Mesodermal cell (in vitro differentiated cells): ENCODE measurements at regions not wholly inside any gene's neighbourhood (a gene's known extent, or its start where the extent isn't known, plus 50 kb on each side); places are given as distances from the start of the nearest gene placed in this dataset.
"Not testable (repeated sequence)": the region's sequence is repeated elsewhere in the genome, so short reads cannot be mapped to it uniquely, and the experiment has no call there.

ENCODE experiments used
- H3K27ac ChIP-seq: 2 replicates; pipeline ENCODE4 v1.7.0; 2013; ENCODE audit warnings: mild to moderate bottlenecking, low read depth, low read length, moderate library complexity; ENCODE audit not compliant: severe bottlenecking
- H3K36me3 ChIP-seq: 2 replicates; pipeline ENCODE4 v1.7.1; 2013; ENCODE audit warnings: mild to moderate bottlenecking, low read length, moderate library complexity; ENCODE audit not compliant: control insufficient read depth, insufficient read depth
- H3K4me1 ChIP-seq: one replicate; pipeline ENCODE4 v1.7.1; 2013; ENCODE audit warnings: mild to moderate bottlenecking, low read length; ENCODE audit not compliant: insufficient read depth, control insufficient read depth, poor library complexity, severe bottlenecking
- H3K4me3 ChIP-seq: 2 replicates; pipeline ENCODE4 v1.7.0; 2013; ENCODE audit warnings: low read length, control low read depth, mild to moderate bottlenecking; ENCODE audit not compliant: insufficient read depth, poor library complexity, severe bottlenecking; ENCODE audit errors: extremely low read depth
- H3K9me3 ChIP-seq: 2 replicates; pipeline ENCODE4 v1.7.1; 2013; ENCODE audit warnings: mild to moderate bottlenecking, low read length, moderate library complexity; ENCODE audit not compliant: control insufficient read depth
- WGBS, 2 experiments: methylation state at CpG; one replicate each; pipeline ENCODE4 v1.1.5; 2013; ENCODE audit warnings: missing lambda C conversion rate in 2 of 2; ENCODE audit not compliant: insufficient coverage in 2 of 2; 5-methylcytosine and 5-hydroxymethylcytosine counted together

GRCh38 chr1:173324352-173324751, 117.2 kb upstream of the TNFSF4 start:
- WGBS, 2 experiments = no CpG with 5 or more reads among the region's 2 CpGs
- H3K36me3 ChIP-seq, H3K27ac ChIP-seq, H3K4me1 ChIP-seq, H3K4me3 ChIP-seq, H3K9me3 ChIP-seq: not testable (repeated sequence)

GRCh38 chr1:173327987-173328386, 120.9 kb upstream of the TNFSF4 start:
- not testable (repeated sequence) for H3K4me1 ChIP-seq, H3K36me3 ChIP-seq, H3K27ac ChIP-seq, H3K4me3 ChIP-seq, H3K9me3 ChIP-seq
- no CpG with 5 or more reads among the region's 3 CpGs for WGBS, 2 experiments

GRCh38 chr1:173328961-173329360, 121.8 kb upstream of the TNFSF4 start:
- Histone ChIP-seq H3K36me3 (no peaks in the 10 kb centered on the region), H3K27ac (no peak overlapping the region), H3K4me3 (no peak overlapping the region), H3K4me1 (peaks cover 9% of the 10 kb centered on the region), H3K9me3 (no peaks in the 10 kb centered on the region)
- WGBS, 2 experiments = no CpG with 5 or more reads among the region's 1 CpG

DNA sequence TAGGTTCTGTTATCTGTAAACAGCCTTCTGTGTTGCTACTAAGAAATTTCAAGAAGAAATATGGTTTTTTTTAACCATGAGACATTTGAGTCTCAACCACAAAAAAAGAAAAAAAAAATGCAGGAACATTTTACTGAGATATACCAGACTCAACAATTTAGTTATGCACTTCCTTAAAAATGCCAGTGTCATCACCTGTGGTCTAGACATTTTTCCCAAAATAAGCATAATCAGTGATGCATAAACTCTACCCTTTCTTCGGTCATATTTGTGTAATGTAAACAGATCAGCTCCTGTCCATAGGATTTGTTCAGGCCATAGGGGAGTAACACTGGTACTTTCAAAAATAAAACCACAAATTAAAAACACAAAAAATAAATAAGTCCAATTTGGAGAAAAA, 122.6 kb upstream of the TNFSF4 start:
- Histone ChIP-seq H3K4me1 (peaks cover 9% of the 10 kb centered on the region), H3K36me3 (no peaks in the 10 kb centered on the region), H3K27ac (no peak overlapping the region), H3K9me3 (no peaks in the 10 kb centered on the region), H3K4me3 (no peak overlapping the region)
- WGBS, 2 experiments = 100% methylated on average over 1 of the region's 1 CpG; no CpG with 5 or more reads in 1 of the 2 experiments

DNA sequence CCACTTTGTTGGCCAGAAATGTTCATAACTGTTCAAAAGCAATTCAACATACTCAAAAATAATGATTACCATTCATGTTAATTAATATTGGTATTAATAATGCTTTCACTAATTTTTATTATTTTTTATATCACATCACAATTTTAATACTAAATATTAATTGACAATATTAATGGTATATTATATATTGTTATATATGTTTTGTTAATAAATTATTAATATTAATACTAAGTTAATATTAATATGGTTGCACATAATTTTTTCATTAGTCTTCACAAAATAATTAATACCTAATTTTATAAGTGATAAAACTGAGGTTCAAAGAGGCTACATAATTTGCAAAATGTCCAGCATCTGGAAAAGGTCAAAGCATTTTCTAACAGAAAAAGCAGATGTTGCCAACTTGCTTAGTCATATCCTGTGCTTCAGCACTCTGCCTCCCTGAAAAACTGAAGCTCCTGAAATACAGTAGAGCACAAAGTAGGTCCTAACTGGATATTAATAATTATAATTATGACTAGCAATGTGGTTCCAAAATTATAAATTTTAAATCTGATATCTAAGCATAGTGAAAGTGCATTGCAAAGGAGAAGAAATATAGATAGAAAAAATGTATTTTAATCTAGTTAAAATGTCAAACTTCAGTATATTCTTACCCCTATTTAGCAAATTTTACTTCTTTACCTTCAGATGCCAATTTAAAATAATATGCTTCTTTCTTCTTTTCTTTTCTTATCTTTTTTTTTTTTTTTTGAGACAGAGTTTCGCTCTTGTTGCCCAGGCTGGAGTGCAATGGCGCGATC, 123.2 kb upstream of the TNFSF4 start:
- no peaks in the 10 kb centered on the region for H3K36me3 ChIP-seq
- no peak overlapping the region for H3K4me3 ChIP-seq
- peaks cover 9% of the 10 kb centered on the region for H3K4me1 ChIP-seq
- H3K9me3 ChIP-seq = no peaks in the 10 kb centered on the region
- WGBS, 2 experiments = 100% methylated on average over 1 of the region's 3 CpGs; no CpG with 5 or more reads in 1 of the 2 experiments
- no peak overlapping the region for H3K27ac ChIP-seq

- not testable (repeated sequence) for H3K36me3 ChIP-seq, H3K4me3 ChIP-seq, H3K4me1 ChIP-seq, H3K27ac ChIP-seq, H3K9me3 ChIP-seq
- WGBS, 2 experiments = 80 to 100% methylated on average over 1 to 3 of the region's 10 CpGs
These were observed 123.9 kb upstream of the TNFSF4 start for GRCh38 chr1:173330952-173331548.

GRCh38 chr1:173332026-173332425, 124.9 kb upstream of the TNFSF4 start:
- Histone ChIP-seq H3K27ac (peak overlapping the region; percentile 49), H3K4me3 (no peak overlapping the region), H3K36me3 (no peaks in the 10 kb centered on the region), H3K4me1 (peaks cover 9% of the 10 kb centered on the region), H3K9me3 (no peaks in the 10 kb centered on the region)
- WGBS, 2 experiments = 71 to 78% methylated on average over 1 to 2 of the region's 2 CpGs

- H3K4me1 ChIP-seq = peaks cover 9% of the 10 kb centered on the region
- no peak overlapping the region for H3K27ac ChIP-seq
- 100% methylated on average over 1 of the region's 1 CpG; no CpG with 5 or more reads in 1 of the 2 experiments for WGBS, 2 experiments
- no peak overlapping the region for H3K4me3 ChIP-seq
- no peaks in the 10 kb centered on the region for H3K9me3 ChIP-seq
- H3K36me3 ChIP-seq = no peaks in the 10 kb centered on the region
These were observed 126.5 kb upstream of the TNFSF4 start for GRCh38 chr1:173333581-173333980.

DNA sequence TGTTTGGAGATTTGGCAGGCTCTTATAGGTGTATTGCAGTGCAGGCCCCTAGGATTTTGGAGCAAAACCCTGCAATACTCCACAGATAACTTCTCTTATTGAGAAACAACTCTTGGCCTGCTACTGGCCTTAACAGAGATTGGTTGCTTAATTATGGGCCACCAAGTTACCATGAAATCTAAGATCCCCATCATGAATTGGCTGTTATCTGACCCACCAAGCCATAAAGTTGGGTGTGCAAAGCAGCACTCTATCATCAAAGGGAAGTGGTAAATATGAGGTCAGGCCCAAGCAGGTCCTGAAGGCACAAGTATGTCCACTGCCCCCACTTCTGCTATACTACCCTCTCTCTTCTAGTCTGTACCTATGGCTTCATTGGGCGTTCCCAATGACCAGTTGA, 130.0 kb upstream of the TNFSF4 start:
- no peaks in the 10 kb centered on the region for H3K36me3 ChIP-seq
- no peak overlapping the region for H3K27ac ChIP-seq
- no peaks in the 10 kb centered on the region for H3K4me1 ChIP-seq
- 60 to 63% methylated on average over 1 of the region's 1 CpG for WGBS, 2 experiments
- no peaks in the 10 kb centered on the region for H3K9me3 ChIP-seq
- H3K4me3 ChIP-seq = no peak overlapping the region

GRCh38 chr1:173341307-173341706, 134.2 kb upstream of the TNFSF4 start:
- H3K4me1 ChIP-seq = peaks cover 4% of the 10 kb centered on the region
- H3K4me3 ChIP-seq = no peak overlapping the region
- WGBS, 2 experiments = 92 to 93% methylated on average over 2 to 3 of the region's 5 CpGs
- no peaks in the 10 kb centered on the region for H3K36me3 ChIP-seq
- no peak overlapping the region for H3K27ac ChIP-seq
- no peaks in the 10 kb centered on the region for H3K9me3 ChIP-seq

GRCh38 chr1:173341971-173342370, 134.8 kb upstream of the TNFSF4 start:
- Histone ChIP-seq H3K4me3 (no peak overlapping the region), H3K9me3 (no peaks in the 10 kb centered on the region), H3K36me3 (no peaks in the 10 kb centered on the region), H3K4me1 (peaks cover 4% of the 10 kb centered on the region), H3K27ac (no peak overlapping the region)
- 100% methylated on average over 1 of the region's 1 CpG; no CpG with 5 or more reads in 1 of the 2 experiments for WGBS, 2 experiments
